ENCODE measurements at regions not wholly inside any gene's neighbourhood (a gene's known extent, or its start where the extent isn't known, plus 50 kb on each side); places are given as distances from the start of the nearest gene placed in this dataset.

- FAIRE-seq, result peak; percentile 76
- no TSS peak for BruUV-seq (replicated peaks)
Measured at GRCh38 chr3:46138581-46138980, 69.5 kb downstream of the CCR1 start.

GRCh38 chr3:46135475-46135874 is 72.6 kb downstream of the CCR1 start:
- Histone ChIP-seq H4K20me1 (replicated peaks; ENCODE audit: control insufficient read depth, insufficient read depth, low read length) (no peaks in the 10 kb centered on the region), H3K27me3 (ENCODE audit: control insufficient read depth in 2 of 2, insufficient read depth in 2 of 2, low read length in 2 of 2) (peaks cover 0 to 11% of the 10 kb centered on the region in 2 experiments; a peak in 2 of 5 replicates), H3K9me3 (replicated peaks; ENCODE audit: control insufficient read depth, insufficient read depth, low read depth, low read length) (no peaks in the 10 kb centered on the region), H3K4me3 (no peak overlapping the region), H2AFZ (ENCODE audit: low read depth, low read length) (no peak overlapping the region), H3K27ac (ENCODE audit: extremely low read depth, low read depth, low read length) (no peak overlapping the region), H3K4me2 (ENCODE audit: insufficient read depth, low read length) (no peak overlapping the region), H3K4me1 (replicated peaks in 1 of 2; ENCODE audit: control insufficient read depth in 2 of 2, insufficient read depth in 2 of 2, low read length in 2 of 2) (no peaks in the 10 kb centered on the region), H3K36me3 (ENCODE audit: control insufficient read depth, insufficient read depth, low read length) (no peaks in the 10 kb centered on the region), H3K79me2 (ENCODE audit: control insufficient read depth, insufficient read depth, low read length) (no peaks in the 10 kb centered on the region), H3K9ac (ENCODE audit: insufficient read depth in 1 of 2, low read depth in 2 of 2, low read length in 2 of 2) (no peak overlapping the region), H3K9me1 (ENCODE audit: control insufficient read depth, insufficient read depth, low read length) (no peaks in the 10 kb centered on the region)
- POLR2A ChIA-PET, result interaction anchor here (0.7 kb wide), 2 partner anchors 39 to 210 kb away, joined by 3 read pairs; no protein-coding TSS in a partner anchor
- WGBS (ENCODE audit: insufficient coverage, low coverage, missing lambda C conversion rate), result 0% methylated on average over 3 of the region's 3 CpGs
- TF ChIP-seq LCOR (CRISPR knock-in tag; IDR thresholded peaks at IDR 0.05) (no peak), SAFB (IDR thresholded peaks at IDR 0.05; ENCODE audit: borderline replicate concordance, low read depth, low read length) (no peak), MECOM (CRISPR knock-in tag; IDR thresholded peaks at IDR 0.05) (no peak), CBX2 (IDR thresholded peaks at IDR 0.05; ENCODE audit: insufficient read depth, low read length, poor library complexity, severe bottlenecking) (no peak), MAFG (tag; conservative IDR thresholded peaks at IDR 0.05) (no peak), ZNF354B (CRISPR knock-in tag; IDR thresholded peaks at IDR 0.05) (no peak), BRF1 (IDR thresholded peaks at IDR 0.05; ENCODE audit: borderline replicate concordance, extremely low read depth, insufficient read length) (no peak), STAG1 (CRISPR knock-in tag; IDR thresholded peaks at IDR 0.05; ENCODE audit: borderline replicate concordance) (no peak), CGGBP1 (CRISPR knock-in tag; IDR thresholded peaks at IDR 0.05) (no peak), SIX5 (IDR thresholded peaks at IDR 0.05; ENCODE audit: borderline replicate concordance in 1 of 2, insufficient read depth in 1 of 2, low read depth in 1 of 2, low read length in 2 of 2) (no peak), EP400 (IDR thresholded peaks at IDR 0.05) (no peak), ZNF778 (CRISPR knock-in tag; IDR thresholded peaks at IDR 0.05) (no peak), FOXA1 (IDR thresholded peaks at IDR 0.05; ENCODE audit: borderline replicate concordance) (no peak), ARID3B (CRISPR knock-in tag; IDR thresholded peaks at IDR 0.05; ENCODE audit: borderline replicate concordance) (no peak)
- FAIRE-seq (no peak), DNase-seq (ENCODE audit: extremely low read depth in 1 of 4, low spot score in 3 of 4) (no peak), ATAC-seq (no peak)
- no TSS peak for BruUV-seq (replicated peaks)
- in situ Hi-C loops (cut with MboI) (no loop called here), intact Hi-C loops (cut with micrococcal nuclease) (no loop called here)
- CTCF ChIA-PET (ENCODE audit: low intra/inter-chr PET ratio), result no interaction called here

More at GRCh38 chr3:46138581-46138980, 69.5 kb downstream of the CCR1 start:
- ChIA-PET CTCF (ENCODE audit: low intra/inter-chr PET ratio) (no interaction called here), POLR2A (no interaction called here)
- H3K27me3 ChIP-seq (ENCODE audit: control insufficient read depth in 2 of 2, insufficient read depth in 2 of 2, low read length in 2 of 2), result peaks cover 2 to 16% of the 10 kb centered on the region in 2 experiments; a peak in 3 of 5 replicates
- no peaks in the 10 kb centered on the region for H3K36me3 ChIP-seq (ENCODE audit: control insufficient read depth, insufficient read depth, low read length)
- intact Hi-C loops (cut with micrococcal nuclease), result no loop called here
- H2AFZ ChIP-seq (ENCODE audit: low read depth, low read length), result no peak overlapping the region
- H3K79me2 ChIP-seq (ENCODE audit: control insufficient read depth, insufficient read depth, low read length), result no peaks in the 10 kb centered on the region
- WGBS (ENCODE audit: insufficient coverage, low coverage, missing lambda C conversion rate), result 0% methylated on average over 3 of the region's 3 CpGs
- H4K20me1 ChIP-seq (replicated peaks; ENCODE audit: control insufficient read depth, insufficient read depth, low read length), result no peaks in the 10 kb centered on the region
- no peak overlapping the region for H3K4me2 ChIP-seq (ENCODE audit: insufficient read depth, low read length)
- H3K4me3 ChIP-seq, result no peak overlapping the region
- no peaks in the 10 kb centered on the region for H3K9me3 ChIP-seq (replicated peaks; ENCODE audit: control insufficient read depth, insufficient read depth, low read depth, low read length)
- no peak overlapping the region for H3K27ac ChIP-seq (ENCODE audit: extremely low read depth, low read depth, low read length)
- no peak overlapping the region for H3K9ac ChIP-seq (ENCODE audit: insufficient read depth in 1 of 2, low read depth in 2 of 2, low read length in 2 of 2)
- in situ Hi-C loops (cut with MboI), result no loop called here
- H3K4me1 ChIP-seq (replicated peaks in 1 of 2; ENCODE audit: control insufficient read depth in 2 of 2, insufficient read depth in 2 of 2, low read length in 2 of 2), result no peaks in the 10 kb centered on the region
- TF ChIP-seq SMAD2 (IDR thresholded peaks at IDR 0.05; ENCODE audit: low read depth, low read length), result no peak
- ATAC-seq (no peak), DNase-seq (ENCODE audit: extremely low read depth in 1 of 4, low spot score in 3 of 4) (no peak)
- no peaks in the 10 kb centered on the region for H3K9me1 ChIP-seq (ENCODE audit: control insufficient read depth, insufficient read depth, low read length)
